ENCODE measurements at regions not wholly inside any gene's neighbourhood (a gene's known extent, or its start where the extent isn't known, plus 50 kb on each side); places are given as distances from the start of the nearest gene placed in this dataset.

GRCh38 chr4:28565396-28565795, 1704.8 kb downstream of the STIM2 start:
- Mint-ChIP-seq H3K27me3 (ENCODE audit: insufficient read depth) (no peaks in the 10 kb centered on the region), H3K27ac (no peak overlapping the region), H3K4me1 (ENCODE audit: low read depth) (no peaks in the 10 kb centered on the region), H3K4me3 (no peak overlapping the region), H3K36me3 (ENCODE audit: low read depth) (no peaks in the 10 kb centered on the region), H3K9me3 (peaks cover 11% of the 10 kb centered on the region)
- DNase-seq (ENCODE audit: low spot score) = no peak
- intact Hi-C loops (cut with micrococcal nuclease) = no loop called here

DNA sequence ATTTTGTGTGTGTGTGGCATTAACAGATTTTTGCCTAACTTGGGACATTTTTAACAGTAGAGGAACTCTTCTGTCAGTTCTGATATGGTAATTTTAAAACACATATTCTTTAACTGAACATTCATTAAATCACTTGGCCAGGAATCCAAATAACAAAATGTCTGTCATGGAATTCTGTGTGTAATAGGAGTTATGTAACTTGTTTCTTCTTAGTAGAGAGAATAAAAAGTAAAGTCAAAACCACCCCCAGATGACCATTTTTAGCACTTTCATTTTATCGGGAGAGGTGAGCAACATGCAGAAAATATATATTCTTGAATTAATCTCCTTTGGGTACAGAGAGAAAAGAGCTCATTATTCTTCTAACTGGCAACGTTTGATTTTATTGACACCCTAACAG, 1740.3 kb downstream of the STIM2 start:
- intact Hi-C loops (cut with micrococcal nuclease) = no loop called here
- peaks cover 12% of the 10 kb centered on the region for H3K9me3 Mint-ChIP-seq
- no peaks in the 10 kb centered on the region for H3K36me3 Mint-ChIP-seq (ENCODE audit: low read depth)
- no peak overlapping the region for H3K4me3 Mint-ChIP-seq
- no peaks in the 10 kb centered on the region for H3K4me1 Mint-ChIP-seq (ENCODE audit: low read depth)
- no peak for DNase-seq (ENCODE audit: low spot score)
- no peak overlapping the region for H3K27ac Mint-ChIP-seq
- H3K27me3 Mint-ChIP-seq (ENCODE audit: insufficient read depth) = no peaks in the 10 kb centered on the region

- no peaks in the 10 kb centered on the region for H3K27me3 Mint-ChIP-seq (ENCODE audit: insufficient read depth)
- peaks cover 9% of the 10 kb centered on the region for H3K9me3 Mint-ChIP-seq
- H3K27ac Mint-ChIP-seq = no peak overlapping the region
- H3K4me1 Mint-ChIP-seq (ENCODE audit: low read depth) = no peaks in the 10 kb centered on the region
- intact Hi-C loops (cut with micrococcal nuclease) = no loop called here
- H3K4me3 Mint-ChIP-seq = no peak overlapping the region
- no peak for DNase-seq (ENCODE audit: low spot score)
- H3K36me3 Mint-ChIP-seq (ENCODE audit: low read depth) = no peaks in the 10 kb centered on the region
Measured at GRCh38 chr4:28621591-28621990, 1761.0 kb downstream of the STIM2 start.

DNA sequence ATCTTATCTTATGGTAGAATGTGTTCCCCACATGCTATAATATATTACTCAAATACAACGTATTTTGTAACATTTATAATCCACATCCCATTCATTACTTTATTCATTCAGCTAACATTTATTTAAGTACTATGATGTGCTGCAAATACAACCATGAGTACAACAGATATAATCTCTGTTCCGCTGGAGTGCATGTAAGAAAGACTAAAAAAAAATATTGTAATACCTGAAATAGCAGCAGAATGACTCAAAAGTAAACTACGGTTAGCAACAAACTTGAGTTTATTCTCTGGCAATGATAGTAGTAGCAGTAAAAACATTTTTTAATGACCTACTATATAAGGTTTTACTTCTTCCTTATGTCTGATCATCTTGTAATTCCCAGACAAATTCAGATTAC, 1776.3 kb downstream of the STIM2 start:
- Mint-ChIP-seq H3K36me3 (ENCODE audit: low read depth) (no peaks in the 10 kb centered on the region), H3K9me3 (peaks cover 4% of the 10 kb centered on the region), H3K27ac (no peak overlapping the region), H3K27me3 (ENCODE audit: insufficient read depth) (no peaks in the 10 kb centered on the region), H3K4me3 (no peak overlapping the region), H3K4me1 (ENCODE audit: low read depth) (no peaks in the 10 kb centered on the region)
- no peak for DNase-seq (ENCODE audit: low spot score)
- intact Hi-C loops (cut with micrococcal nuclease) = no loop called here

DNA sequence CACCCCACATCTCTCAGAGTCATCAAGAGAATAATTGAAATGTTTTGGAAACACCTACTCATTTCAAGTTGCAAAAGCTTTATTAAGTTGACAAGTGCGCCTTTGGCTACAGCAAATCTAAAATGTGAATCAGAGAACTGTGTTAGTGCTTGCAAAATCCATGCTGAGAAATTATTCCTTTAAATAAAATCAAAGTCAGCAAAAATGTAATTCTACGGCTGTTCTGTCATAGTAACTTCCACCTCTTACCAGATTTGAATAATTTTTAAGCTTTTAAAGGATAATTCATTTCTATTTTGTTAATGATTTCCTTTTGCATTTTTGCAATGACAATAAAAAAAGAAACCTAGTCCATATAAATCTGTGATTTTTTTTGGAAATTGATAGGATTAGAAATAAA, 1779.1 kb downstream of the STIM2 start:
- peaks cover 4% of the 10 kb centered on the region for H3K9me3 Mint-ChIP-seq
- no peaks in the 10 kb centered on the region for H3K4me1 Mint-ChIP-seq (ENCODE audit: low read depth)
- no peak overlapping the region for H3K4me3 Mint-ChIP-seq
- no peak overlapping the region for H3K27ac Mint-ChIP-seq
- intact Hi-C loops (cut with micrococcal nuclease) = no loop called here
- H3K36me3 Mint-ChIP-seq (ENCODE audit: low read depth) = no peaks in the 10 kb centered on the region
- H3K27me3 Mint-ChIP-seq (ENCODE audit: insufficient read depth) = no peaks in the 10 kb centered on the region
- DNase-seq (ENCODE audit: low spot score) = no peak

- intact Hi-C loops (cut with micrococcal nuclease) = no loop called here
- Mint-ChIP-seq H3K27me3 (ENCODE audit: insufficient read depth) (no peaks in the 10 kb centered on the region), H3K4me1 (ENCODE audit: low read depth) (no peaks in the 10 kb centered on the region), H3K36me3 (ENCODE audit: low read depth) (no peaks in the 10 kb centered on the region), H3K4me3 (no peak overlapping the region), H3K27ac (no peak overlapping the region), H3K9me3 (peaks cover 6% of the 10 kb centered on the region)
- DNase-seq (ENCODE audit: low spot score) = no peak
Measured at GRCh38 chr4:28654618-28655017, 1794.0 kb downstream of the STIM2 start.

GRCh38 chr4:28665306-28665705, 1804.7 kb downstream of the STIM2 start:
- Mint-ChIP-seq H3K36me3 (ENCODE audit: low read depth) (no peaks in the 10 kb centered on the region), H3K27me3 (ENCODE audit: insufficient read depth) (no peaks in the 10 kb centered on the region), H3K9me3 (peaks cover 12% of the 10 kb centered on the region), H3K4me3 (no peak overlapping the region), H3K4me1 (ENCODE audit: low read depth) (no peaks in the 10 kb centered on the region), H3K27ac (no peak overlapping the region)
- DNase-seq (ENCODE audit: low spot score) = no peak
- intact Hi-C loops (cut with micrococcal nuclease) = no loop called here

DNA sequence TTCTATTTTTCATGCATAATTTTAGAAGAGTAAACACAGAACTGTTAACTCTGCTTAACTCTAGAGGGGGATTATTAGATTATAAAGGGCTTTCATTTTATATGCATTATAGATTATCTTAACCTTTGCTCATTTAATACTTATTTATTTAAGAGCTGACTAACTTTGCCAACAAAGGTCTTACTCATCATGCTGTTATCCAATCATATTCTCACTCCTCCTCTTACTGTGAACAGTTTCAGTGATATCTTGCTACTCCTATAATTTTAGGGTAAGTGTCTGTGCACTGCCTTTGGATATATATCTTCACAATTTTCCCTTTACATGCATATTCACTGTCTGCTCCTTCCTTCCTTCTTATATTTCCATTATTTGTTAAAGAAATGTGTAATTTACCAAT, 1814.9 kb downstream of the STIM2 start:
- Mint-ChIP-seq H3K27me3 (ENCODE audit: insufficient read depth) (no peaks in the 10 kb centered on the region), H3K27ac (no peak overlapping the region), H3K9me3 (no peaks in the 10 kb centered on the region), H3K4me3 (no peak overlapping the region), H3K4me1 (ENCODE audit: low read depth) (no peaks in the 10 kb centered on the region), H3K36me3 (ENCODE audit: low read depth) (no peaks in the 10 kb centered on the region)
- no peak for DNase-seq (ENCODE audit: low spot score)
- intact Hi-C loops (cut with micrococcal nuclease) = no loop called here

- no peaks in the 10 kb centered on the region for H3K36me3 Mint-ChIP-seq (ENCODE audit: low read depth)
- no peak overlapping the region for H3K27ac Mint-ChIP-seq
- H3K4me3 Mint-ChIP-seq = no peak overlapping the region
- intact Hi-C loops (cut with micrococcal nuclease) = no loop called here
- H3K4me1 Mint-ChIP-seq (ENCODE audit: low read depth) = no peaks in the 10 kb centered on the region
- H3K27me3 Mint-ChIP-seq (ENCODE audit: insufficient read depth) = no peaks in the 10 kb centered on the region
- no peak for DNase-seq (ENCODE audit: low spot score)
- no peaks in the 10 kb centered on the region for H3K9me3 Mint-ChIP-seq
Measured at GRCh38 chr4:28677808-28678207, 1817.2 kb downstream of the STIM2 start.

DNA sequence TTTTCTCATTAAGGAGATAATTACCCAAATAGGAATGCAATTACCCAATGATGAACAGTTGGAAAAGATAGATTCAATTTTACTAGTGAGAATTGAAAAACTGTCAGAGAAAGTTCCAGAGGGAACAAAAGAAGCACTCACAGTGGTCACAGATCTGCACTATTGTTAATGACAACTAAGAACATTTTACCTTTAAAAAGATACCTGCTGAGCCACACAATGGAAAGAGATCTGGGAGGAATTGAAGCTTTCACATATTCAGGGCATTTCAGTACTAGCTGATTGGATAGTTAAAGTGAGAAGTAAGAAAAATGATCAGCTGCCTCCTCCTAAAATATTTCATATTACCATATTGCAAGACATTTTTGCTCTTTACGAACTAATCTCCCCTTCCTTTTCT, 1822.2 kb downstream of the STIM2 start:
- intact Hi-C loops (cut with micrococcal nuclease) = no loop called here
- no peaks in the 10 kb centered on the region for H3K36me3 Mint-ChIP-seq (ENCODE audit: low read depth)
- no peak overlapping the region for H3K27ac Mint-ChIP-seq
- H3K4me3 Mint-ChIP-seq = no peak overlapping the region
- no peaks in the 10 kb centered on the region for H3K27me3 Mint-ChIP-seq (ENCODE audit: insufficient read depth)
- DNase-seq (ENCODE audit: low spot score) = no peak
- peaks cover 5% of the 10 kb centered on the region for H3K9me3 Mint-ChIP-seq
- no peaks in the 10 kb centered on the region for H3K4me1 Mint-ChIP-seq (ENCODE audit: low read depth)

DNA sequence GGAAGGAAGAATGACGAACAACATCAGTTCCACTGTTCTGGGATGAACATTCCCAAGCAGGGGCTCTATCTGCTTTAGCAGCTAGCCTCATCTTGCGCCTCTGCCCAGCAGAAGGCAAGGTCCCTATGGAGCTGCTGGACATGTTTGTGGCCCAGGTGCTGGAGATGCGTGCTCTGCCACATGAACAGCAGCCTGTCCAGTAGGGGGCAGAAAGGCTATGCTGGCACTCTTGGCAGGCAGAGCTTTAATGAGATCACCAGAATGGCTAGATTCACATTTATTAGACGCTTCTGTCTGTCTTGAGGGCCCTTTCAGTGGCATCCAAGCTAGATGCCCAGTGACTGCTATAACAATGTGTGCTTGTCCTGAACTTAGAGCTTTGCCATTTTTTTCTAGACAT, 1826.0 kb downstream of the STIM2 start:
- H3K27ac Mint-ChIP-seq = no peak overlapping the region
- intact Hi-C loops (cut with micrococcal nuclease) = no loop called here
- H3K27me3 Mint-ChIP-seq (ENCODE audit: insufficient read depth) = no peaks in the 10 kb centered on the region
- no peak for DNase-seq (ENCODE audit: low spot score)
- no peaks in the 10 kb centered on the region for H3K36me3 Mint-ChIP-seq (ENCODE audit: low read depth)
- no peaks in the 10 kb centered on the region for H3K4me1 Mint-ChIP-seq (ENCODE audit: low read depth)
- H3K4me3 Mint-ChIP-seq = no peak overlapping the region
- peaks cover 5% of the 10 kb centered on the region for H3K9me3 Mint-ChIP-seq

GRCh38 chr4:28690890-28691289, 1830.2 kb downstream of the STIM2 start:
- no peak overlapping the region for H3K4me3 Mint-ChIP-seq
- intact Hi-C loops (cut with micrococcal nuclease) = no loop called here
- H3K27ac Mint-ChIP-seq = no peak overlapping the region
- no peaks in the 10 kb centered on the region for H3K9me3 Mint-ChIP-seq
- H3K4me1 Mint-ChIP-seq (ENCODE audit: low read depth) = no peaks in the 10 kb centered on the region
- no peaks in the 10 kb centered on the region for H3K27me3 Mint-ChIP-seq (ENCODE audit: insufficient read depth)
- H3K36me3 Mint-ChIP-seq (ENCODE audit: low read depth) = no peaks in the 10 kb centered on the region
- no peak for DNase-seq (ENCODE audit: low spot score)

- no peak for DNase-seq (ENCODE audit: low spot score)
- intact Hi-C loops (cut with micrococcal nuclease) = no loop called here
- peaks cover 17% of the 10 kb centered on the region for H3K9me3 Mint-ChIP-seq
- H3K27me3 Mint-ChIP-seq (ENCODE audit: insufficient read depth) = no peaks in the 10 kb centered on the region
- H3K4me1 Mint-ChIP-seq (ENCODE audit: low read depth) = no peaks in the 10 kb centered on the region
- H3K4me3 Mint-ChIP-seq = no peak overlapping the region
- H3K27ac Mint-ChIP-seq = no peak overlapping the region
- no peaks in the 10 kb centered on the region for H3K36me3 Mint-ChIP-seq (ENCODE audit: low read depth)
Measured at GRCh38 chr4:28702571-28702970, 1841.9 kb downstream of the STIM2 start.

DNA sequence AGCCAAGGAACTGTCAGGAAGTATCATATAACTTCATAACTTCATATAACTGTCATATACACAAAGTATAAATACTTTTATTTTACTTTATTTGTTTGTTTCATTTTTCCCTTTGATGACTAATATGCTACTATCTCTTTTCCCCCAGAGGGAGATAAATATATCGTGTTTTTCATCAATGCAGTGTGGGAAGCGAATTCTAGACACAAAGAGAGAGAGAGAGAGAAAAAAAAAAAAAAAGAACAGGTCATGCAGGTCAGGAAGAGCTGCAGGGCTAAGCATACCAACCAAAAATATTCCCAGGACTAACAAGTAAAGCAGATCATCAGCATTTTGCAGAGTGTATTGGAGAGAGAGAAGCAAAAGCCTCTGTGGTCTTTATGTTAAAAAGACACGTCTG, 1849.2 kb downstream of the STIM2 start:
- Mint-ChIP-seq H3K36me3 (ENCODE audit: low read depth) (no peaks in the 10 kb centered on the region), H3K27ac (no peak overlapping the region), H3K4me1 (ENCODE audit: low read depth) (no peaks in the 10 kb centered on the region), H3K4me3 (no peak overlapping the region), H3K9me3 (peaks cover 6% of the 10 kb centered on the region), H3K27me3 (ENCODE audit: insufficient read depth) (no peaks in the 10 kb centered on the region)
- no peak for DNase-seq (ENCODE audit: low spot score)
- intact Hi-C loops (cut with micrococcal nuclease) = no loop called here
